Activated CD8-positive, alpha-beta memory T cell treated with anti-CD3 and anti-CD28 coated beads, Interleukin-2, amount 50 U/mL, for 24 hours (primary cell): ENCODE measurements at regions not wholly inside any gene's neighbourhood (a gene's known extent, or its start where the extent isn't known, plus 50 kb on each side); places are given as distances from the start of the nearest gene placed in this dataset.

Experiments used
- DNase-seq: peaks from one replicate; pipeline ENCODE4 v3.0.0-alpha.2; 2020; ENCODE audit errors: extremely low read depth

DNA sequence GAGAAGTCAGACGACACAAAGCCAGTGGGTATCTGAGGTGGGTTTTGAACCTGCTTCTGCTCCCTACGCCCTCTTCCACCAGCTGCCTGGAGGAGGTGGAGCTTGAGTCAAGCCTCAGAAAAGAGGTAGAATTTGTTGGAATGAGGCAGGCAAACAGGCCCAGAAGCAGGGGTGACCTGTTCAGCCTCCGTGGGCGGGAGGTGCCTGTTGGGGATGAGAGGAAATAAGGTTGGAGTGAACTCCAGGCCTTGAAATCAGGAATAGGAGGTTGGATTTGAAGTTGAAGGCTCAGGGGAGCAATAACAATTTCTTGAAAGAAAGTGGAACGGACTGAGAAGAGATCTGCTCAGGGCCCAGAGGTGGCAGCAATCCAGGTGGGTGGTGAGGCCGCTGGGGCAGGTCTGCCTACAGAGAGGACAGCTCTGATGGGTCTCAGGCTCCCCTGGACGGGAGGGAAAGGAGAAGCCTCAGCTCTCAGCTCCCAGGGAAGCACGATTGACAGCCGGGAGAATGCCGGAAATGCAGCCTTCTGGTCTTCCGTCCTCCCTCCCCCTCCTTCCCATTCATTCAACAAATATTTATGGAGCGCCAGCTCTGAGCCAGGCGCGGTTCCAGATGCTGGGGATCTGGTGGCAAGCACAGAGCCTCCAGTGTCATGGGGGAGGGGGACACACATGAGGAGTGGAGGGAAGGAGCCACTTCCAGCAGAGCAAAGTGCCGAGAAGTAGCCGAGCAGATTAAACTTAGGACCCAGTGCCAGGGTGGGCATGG is 61.9 kb upstream of the CIBAR2 start:
- no peak for DNase-seq

DNA sequence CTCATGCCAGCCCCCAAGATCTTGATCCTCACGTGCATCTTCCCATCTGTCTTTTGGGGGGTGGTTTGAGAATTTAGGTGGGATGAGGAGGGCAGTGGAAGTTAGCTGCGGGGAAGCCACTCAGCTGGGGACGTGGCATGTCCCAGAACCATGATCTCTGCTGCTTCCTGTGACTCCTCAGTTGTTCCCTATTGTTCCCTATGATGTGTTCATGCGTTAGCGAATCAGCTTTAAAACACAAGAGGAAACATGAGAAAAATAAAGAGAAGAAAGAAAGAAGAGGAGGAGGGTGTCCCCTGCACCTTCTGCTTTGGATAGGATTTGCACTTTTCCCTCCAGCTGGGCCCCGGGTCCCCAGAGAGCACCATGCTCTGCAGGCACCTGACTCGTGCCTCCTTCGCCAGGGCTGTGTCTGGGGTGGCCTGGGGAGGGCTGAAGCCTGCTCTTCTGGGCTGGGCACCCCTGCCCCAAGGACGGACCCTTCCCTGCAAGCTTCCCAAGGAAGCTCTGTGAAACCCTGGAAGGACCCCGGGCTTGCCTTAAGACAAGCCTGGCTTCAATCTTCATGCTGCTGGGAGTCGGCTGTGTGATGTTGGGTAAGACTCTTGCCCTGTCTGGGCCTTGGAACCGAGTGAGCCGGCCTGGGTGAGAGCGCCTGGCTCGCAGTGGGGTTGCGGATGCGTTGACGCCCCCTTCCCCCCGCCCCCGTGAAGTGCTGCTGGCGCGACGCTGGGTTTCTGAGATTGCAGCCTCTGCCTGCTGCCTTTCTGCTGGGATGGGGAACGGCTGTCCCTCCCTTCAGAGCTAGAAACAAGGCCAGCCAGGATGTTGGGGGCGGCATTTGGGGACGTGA is 62.8 kb upstream of the CIBAR2 start:
- no peak for DNase-seq

DNA sequence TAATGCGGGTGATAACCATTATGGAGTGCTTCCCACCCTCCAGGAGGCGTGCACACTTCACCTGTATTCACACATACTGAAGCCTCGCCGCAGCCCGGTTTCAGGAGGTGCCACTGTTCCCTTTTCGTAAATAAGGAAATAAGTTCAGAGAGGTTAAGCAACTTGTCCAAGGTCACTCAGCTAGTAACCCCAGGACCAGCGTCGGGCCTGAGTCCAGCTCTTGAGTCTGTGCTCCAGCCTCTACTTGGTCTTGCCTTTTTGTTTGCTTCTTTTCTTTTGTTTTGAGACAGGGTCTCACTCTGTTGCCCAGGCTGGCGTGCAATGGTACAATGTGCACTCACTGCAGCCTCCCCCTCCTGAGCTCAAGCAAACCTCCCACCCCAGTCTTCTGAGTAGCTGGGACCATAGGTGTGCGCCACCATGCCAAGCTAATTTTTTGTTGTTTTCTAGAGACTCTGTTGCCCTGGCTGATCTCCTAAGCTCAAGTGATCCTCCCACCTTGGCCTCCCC is 63.5 kb upstream of the CIBAR2 start:
- DNase-seq = no peak

DNA sequence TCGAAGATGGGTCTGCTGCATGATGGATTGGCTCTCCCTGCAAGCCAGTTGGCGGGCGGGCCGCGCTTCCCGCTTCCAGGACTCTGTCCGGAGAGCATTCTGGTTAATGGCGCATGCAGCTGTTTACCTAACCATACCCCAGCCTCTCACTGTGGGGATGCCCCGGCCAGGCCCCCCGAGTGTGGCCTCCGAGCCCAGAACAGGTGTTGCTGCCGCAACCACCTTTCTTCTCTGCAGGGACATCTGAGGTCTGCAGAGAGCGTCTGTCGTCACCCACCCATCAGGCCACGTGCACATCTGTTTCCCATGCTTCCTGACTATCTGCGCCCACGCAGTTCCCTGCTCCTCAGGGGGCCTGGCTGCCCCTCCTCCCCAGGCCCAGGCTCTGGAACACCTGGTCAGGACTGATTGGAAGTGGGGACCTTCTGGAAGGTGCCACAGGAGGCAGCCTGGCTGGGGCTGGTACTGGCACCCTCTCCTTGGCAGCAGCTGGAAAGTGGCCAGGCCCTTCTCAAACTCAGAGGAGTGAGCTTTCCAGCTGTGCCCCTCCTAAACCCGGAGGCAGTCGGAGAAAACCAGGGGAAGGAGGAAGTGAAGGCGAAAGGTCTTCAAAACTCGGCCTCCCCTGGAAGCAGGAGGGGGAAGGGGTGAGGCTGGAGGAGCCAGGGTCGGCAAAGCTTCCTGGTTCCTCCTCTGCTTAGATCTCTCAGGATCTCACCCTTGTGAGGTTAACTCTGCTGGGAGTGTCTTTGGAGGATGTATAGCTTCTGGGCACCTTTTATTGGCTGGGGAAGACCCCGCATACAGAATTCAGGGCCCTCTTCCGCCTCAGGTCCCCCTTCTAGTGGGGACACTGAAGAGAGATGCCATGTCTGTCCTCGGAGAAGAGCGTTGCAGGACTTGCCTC is 64.5 kb upstream of the CIBAR2 start:
- DNase-seq = no peak

DNA sequence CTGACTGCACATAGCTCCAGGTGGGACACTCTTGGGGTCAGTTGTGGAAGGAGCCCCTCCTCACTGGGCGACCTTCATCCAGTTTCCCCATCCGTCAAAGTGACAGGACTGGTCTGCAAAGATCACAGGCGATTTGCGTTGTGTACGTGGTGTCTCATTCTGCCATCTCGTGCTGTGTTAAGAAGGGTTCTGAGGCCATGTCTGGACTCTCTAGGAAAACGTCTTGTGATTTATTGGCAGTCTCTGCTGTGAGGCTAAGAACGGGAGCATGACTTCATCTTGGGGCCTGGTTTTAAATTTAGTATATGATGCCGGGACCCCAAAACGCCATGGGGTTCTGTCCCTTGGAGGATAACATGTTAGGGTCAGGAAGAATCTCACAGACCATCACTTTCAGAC is 65.2 kb upstream of the CIBAR2 start:
- DNase-seq = no peak

DNA sequence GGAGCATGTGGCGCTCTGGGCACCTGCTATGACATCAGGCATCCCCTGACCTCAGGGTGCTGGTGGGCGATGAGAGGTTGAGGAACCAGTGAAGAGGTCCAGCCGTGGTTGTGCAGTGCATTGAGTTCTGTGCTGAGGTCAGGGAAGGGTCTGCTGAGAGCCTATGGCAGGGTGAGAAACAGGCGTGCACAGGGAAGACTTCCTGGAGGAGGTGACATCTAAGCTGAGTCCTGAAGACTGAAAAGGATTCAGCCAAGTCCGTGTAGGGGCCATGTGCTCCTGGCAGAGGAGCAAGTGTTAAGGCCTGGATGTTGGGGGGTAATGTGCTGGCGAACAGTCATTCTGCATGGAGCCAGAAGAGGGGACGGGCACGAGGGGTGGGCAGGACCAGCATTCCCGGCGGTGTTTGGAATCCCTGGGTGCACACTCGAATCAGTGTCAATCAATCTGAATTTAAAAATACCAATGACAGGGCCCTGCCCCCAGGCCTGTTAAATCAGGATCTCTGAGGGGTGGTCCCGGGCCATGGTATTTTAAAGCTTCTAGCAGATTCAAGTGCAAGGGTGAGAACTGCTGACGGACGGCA is 65.8 kb upstream of the CIBAR2 start:
- DNase-seq = no peak

DNA sequence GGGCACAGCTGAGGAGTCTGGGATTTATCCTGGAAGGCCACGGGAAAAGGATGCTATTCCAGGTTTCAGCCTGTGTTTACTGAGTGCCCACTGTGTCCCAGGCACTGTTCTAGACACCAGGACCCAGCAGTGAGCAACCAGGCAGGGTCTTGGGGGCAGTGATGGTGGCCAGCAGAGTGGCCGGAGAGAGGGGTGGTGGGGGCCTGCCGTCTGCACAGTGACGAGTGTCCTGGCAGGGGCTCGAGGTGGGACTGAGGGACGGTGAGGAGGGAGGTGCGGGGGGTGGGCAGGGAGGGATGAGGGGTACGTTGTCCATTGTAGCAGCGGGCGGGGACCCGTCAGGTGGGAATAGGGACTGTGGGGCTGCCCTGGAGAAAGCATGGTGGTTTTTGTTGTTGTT is 66.3 kb upstream of the CIBAR2 start:
- no peak for DNase-seq

DNA sequence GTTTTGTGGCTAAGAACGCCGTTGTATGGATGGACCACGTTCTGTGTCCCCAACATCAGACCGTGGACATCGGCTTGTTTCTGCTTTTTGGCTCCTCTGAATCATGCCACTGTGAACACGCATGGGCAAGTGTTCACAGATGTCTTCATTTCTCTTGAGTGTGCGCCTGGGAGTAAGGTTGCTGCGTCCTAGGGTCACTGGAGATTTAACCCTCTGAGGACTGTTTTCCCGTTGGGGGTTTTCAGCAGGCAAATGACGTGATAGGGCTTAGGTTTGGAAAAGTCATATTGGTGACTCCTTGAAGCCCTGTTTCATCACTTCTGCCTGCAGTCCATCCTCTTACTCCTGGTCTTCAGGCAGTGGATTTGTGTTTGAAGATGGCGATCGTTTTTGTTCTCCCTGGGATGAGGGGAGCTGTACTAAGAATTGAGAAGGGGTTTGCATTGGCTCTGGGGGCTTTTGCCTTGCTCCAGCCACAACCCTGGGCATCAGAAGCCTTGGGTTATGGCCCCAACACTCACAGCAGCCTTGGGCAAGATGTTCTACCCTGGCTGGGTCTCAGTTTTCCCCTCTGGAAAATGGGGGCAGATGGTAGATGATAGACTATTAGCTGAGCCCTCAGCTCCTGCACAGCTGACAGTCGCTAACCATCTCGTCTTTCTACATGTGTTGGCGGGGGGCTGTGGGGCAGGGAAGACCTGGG is 67.2 kb upstream of the CIBAR2 start:
- no peak for DNase-seq

DNA sequence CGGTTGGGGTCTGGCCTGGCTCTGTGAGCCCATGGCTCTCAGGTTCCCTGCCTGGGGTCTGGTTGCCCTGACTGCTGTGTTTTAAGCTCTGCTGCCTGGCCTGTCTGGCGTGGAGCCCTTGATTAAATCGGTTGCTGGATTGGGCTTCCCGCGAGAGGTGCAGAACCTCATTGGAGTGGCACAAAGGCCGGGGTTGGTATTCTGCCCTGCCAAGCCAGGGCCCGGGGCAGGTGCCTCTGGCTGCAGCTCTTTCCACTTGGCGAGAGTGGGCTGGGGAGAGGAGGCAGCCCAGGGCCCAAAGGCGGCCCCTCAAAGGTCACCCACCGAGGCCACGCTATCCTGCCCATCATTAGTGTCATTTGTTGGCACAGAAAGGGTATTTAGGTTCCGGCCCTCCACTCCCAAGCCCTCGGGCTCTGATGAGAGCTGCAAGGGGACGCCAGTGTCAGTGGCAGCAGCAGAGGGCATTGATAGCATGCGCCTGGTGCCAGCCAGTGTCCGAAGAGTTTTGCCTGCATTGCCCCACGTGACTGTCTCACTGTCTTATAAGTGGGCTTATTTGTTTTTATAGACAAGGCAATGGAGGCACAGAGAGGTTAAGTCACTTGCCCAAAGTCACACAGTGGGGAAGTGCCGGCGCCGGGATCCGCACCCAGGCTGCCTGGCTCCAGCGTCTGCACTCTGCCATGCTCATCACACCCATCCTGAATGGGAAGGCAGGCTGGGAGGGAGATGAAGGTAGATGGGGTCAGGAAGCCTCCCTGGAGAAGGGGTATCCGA is 68.0 kb upstream of the CIBAR2 start:
- no peak for DNase-seq

DNA sequence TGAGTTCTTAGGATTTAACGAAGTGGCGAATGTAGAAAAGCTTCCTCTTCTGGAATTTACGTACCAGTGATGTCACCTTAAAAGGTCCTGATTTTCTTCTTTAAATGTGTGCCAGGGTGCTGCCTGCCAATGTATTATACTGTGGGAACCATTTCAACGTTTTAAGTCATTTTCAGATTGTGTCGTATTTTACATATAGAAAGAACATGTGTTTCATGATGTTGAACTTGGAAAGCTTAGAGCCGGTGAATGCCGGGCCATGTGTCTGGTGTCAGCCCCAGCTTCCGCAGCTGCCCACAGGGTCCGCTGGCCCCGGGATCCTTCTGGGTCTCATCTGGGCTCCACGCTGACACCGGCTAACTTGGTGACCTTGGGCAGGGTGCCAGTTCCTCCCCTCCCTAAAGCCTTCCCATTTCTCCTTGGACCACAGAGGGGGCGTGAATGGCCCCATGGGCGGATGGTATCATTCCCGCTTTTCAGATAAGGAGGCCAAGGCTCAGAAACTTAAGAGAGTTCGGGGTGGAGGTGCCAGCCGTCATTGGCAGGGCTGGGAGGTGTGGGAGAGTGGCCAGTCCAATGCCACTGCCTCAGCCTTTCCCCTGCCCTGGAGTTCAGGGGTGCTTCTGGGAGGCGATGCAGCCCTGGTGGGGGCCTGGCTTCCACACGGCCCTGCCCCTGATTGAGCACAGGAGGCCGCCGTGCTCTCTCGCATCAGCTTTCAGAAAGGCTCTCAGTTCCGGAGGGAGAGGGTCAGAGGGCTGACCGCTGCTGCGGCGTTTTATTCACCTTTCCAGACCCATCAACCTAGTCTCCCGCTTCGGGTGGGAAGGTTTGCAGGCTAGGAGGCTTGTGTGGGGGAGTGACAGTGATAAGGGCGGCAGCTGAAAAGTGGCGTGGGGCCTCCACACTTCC is 68.8 kb upstream of the CIBAR2 start:
- DNase-seq = no peak

DNA sequence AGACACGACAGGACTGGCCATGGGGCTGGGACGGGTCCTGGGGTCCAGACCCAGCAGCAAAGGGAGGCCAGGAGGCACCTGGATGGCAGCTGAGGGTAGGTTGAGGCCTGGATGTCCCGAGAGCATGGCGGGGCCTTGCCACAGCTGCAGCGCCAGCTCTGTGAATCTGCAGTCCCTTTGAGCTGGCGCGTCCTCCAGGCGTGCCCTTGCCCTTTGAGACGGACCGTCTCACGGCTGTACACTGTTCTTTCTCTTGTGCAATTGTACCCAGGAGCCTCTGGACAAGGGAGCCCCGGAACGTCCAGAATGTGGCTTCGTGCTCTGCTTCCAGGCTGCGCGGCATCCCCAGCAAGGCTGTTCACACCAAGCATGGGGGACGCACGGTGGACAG is 69.5 kb upstream of the CIBAR2 start:
- DNase-seq = no peak

DNA sequence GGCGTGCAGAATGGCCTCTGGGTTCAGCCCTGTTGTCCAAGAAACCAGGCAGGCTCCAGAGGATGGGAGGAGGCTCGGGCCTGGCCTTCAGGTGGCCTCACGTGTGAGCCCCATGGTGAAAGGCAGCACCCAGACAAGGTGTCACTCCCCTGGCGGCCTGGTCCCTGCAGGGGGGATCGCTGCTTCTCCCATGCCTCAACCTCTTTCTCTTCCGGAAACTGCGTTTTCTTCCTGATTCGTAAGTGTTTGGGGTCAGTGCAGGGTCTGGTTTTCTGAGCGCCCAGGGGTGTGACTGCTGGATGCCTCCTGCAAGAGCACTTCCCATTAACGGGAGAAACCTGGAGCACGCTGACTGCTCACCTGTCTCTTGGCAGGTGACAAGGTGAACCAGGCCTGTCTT is 70.0 kb upstream of the CIBAR2 start:
- DNase-seq = no peak

DNA sequence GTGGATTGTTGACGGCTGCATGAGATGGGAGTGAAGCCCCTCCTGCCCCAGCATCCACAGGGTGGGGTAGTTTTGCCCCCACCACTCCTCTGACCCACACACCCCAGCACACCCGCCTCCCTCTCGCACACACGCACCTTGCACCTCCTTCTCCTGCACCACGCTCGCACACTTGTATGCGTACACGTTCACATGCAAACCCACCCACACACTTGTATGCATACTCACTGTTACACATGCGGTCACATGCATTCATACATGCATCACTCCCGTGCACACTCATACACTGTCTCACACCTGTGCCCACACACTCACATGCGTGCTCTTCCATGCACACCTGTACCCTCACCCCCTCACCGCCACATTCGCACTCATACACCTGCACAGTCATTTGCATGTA is 70.5 kb upstream of the CIBAR2 start:
- no peak for DNase-seq

DNA sequence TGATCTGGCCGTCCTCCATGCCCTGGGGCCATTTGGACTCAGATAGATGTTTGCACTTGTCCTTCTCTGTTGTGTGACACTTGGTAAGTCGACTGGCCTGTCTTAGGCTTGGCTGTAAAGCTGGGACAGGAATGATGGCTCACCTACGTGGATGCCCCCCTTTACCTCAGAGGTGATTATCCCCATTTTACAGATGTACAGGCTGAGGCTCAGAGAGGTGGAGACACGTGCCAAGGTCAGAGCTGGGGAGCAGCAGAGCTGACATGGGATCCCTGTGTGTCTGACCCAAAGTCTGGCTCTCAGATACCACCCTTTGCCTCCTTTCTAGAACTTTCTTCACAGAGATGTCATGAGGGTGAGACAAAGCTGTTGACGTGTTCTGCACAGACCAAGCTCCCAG is 71.3 kb upstream of the CIBAR2 start:
- DNase-seq = no peak

DNA sequence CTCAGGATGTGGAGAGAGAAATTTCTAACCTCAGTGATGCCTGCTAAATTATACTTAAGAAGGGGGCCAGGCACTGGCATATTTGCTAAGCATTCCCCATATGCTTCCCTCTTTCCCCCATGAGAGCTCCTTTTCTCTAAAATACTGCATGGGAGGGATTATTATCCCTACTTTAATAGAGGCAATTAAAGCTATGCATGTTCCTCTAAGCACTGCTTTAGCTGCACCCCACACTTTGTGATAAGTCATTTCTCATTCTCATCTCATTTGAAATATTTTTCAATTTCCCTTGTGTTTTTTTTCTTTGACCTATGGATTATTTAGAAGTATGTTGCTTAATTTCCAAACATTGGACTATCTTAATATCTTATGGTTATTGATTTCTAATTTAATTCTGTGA is 72.1 kb upstream of the CIBAR2 start:
- DNase-seq = no peak

DNA sequence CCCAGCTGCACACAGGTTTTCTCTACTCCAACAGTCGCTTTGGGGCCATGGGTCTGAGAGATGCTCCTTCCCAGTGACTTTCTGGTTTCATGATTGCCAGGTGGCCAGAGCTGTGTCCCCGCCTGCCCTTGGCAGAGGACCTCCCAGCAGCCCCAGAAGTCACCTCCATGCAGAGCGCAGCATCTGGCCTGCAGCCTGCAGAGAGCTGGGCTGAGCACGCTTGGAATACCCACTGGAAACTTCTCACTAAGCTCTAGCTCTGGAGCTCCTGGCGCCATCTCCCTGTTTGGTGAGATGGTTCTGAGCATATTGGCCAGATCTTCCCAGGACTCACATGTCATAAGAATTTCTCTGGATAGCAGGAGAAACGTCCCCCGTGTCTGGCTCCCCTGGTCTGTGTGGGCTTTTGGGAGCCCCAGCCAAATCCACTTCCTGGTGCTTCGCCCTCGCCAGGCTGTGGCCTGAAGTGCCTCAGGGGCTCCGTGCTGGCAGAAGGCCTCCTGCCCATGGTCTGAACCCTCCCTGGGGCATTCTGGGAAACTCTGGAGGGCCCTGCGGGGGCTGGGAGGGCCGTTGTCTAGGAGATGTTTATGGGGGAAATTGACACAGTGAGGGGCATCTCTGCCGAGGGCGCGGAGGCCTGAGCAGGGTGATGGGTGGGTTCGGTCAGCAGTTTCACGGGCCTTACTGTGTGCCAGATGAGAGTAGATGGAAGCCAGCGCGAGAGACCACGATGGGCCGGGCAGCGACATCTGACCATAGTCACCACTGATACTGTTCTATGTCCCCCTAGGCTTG is 73.2 kb upstream of the CIBAR2 start:
- no peak for DNase-seq

DNA sequence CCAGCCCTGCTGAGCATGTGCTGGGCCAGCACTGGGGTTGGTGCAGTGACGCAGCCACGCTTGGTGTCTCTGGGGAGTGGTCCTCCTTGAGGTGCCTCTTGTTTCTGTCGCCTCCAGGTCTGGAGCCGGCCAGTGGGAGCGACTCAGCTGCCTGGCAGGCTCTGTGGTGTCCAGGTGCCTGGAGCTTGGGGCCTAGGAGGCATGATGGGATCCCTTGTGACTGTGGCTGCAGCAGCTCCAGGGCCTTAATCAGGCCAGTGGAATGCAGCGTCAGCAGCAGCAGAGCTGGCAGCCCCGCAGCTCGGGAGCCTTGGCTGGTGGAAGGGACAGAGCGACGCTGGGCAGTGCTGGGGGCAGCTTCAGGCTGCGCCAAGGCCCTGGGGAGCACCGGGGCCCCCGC is 74.7 kb upstream of the CIBAR2 start:
- no peak for DNase-seq

DNA sequence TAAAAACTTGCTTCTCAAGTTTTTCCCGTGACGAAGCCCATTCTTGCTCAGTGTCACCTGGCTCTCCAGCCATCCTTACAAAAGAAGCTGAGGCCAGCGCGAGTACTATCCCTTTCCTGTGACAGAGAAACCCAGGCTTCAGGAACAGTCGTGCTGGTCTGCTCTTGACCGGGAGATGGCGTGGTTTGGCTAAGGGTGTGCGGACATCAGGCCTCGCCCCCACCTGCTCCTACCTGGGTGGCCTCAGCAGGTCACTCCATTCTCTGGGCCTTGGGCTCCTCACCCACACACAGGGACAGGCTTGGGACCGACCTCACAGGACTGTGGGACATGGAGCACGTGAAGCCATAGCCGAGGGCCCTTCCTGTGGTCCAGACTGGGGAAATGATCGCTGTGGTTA is 75.2 kb upstream of the CIBAR2 start:
- DNase-seq = no peak
